Gastrocnemius medialis (tissue), 4 donors: ENCODE measurements at regions not wholly inside any gene's neighbourhood (a gene's known extent, or its start where the extent isn't known, plus 50 kb on each side); places are given as distances from the start of the nearest gene placed in this dataset.

Experiments
- CTCF ChIP-seq, 5 experiments: fragments of 450-650 bp in 3 of 5; fragments of 200-600 bp in 2 of 5; sonication (generic) in 2 of 5; IDR thresholded peaks in 4 of 5; conservative IDR thresholded peaks in 1 of 5; 1 replicate in 4 of 5; 2 replicates in 1 of 5; pipeline ENCODE4 v1.5.1; 2016 to 2019; ENCODE audit warnings: antibody characterized with exemption in 5 of 5, mild to moderate bottlenecking in 3 of 5, moderate library complexity in 3 of 5
- POLR2A ChIP-seq, 2 donors: fragments of 450-650 bp; IDR thresholded peaks; one replicate each; pipeline ENCODE4 v1.6.1; 2017; ENCODE audit warnings: antibody characterized with exemption in 2 of 2, mild to moderate bottlenecking in 2 of 2, moderate library complexity in 2 of 2

DNA sequence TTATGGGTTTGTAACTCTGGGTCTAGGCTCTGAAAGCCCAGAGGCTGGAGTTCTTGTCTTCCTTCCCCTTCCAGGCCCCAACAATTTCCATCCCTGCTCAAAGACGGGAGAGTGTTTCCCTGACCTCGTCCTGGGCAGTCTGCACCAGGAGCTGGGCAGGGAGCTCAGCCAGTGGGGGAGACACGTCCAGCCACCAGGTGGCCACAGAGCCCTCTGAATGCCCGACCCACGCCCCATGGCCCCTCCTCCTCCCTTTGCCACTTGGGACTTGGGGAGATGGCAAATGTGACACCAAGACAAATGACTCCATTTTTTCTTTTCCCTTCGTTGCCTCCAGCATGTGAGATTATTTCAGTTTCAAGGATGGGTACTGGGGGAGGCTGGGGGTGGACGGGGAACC, 159.9 kb upstream of the AJAP1 start:
- TF ChIP-seq CTCF (IDR thresholded peaks at IDR 0.05 in 4 of 5, conservative IDR thresholded peaks at IDR 0.05 in 1 of 5): no peak
- no peak for TF ChIP-seq POLR2A (IDR thresholded peaks at IDR 0.05)
